ENCODE measurements at regions not wholly inside any gene's neighbourhood (a gene's known extent, or its start where the extent isn't known, plus 50 kb on each side); places are given as distances from the start of the nearest gene placed in this dataset.

GRCh38 chr20:52832151-52832774, 139.9 kb upstream of the TSHZ2 start:
- POLR2A ChIA-PET (ENCODE audit: partially characterized antibody), result interaction anchor here (0.7 kb wide), 1 partner anchor 208 kb away, joined by 3 read pairs; no protein-coding TSS in a partner anchor
- no peak overlapping the region for H3K18ac ChIP-seq (ENCODE audit: extremely low read depth, low read length)
- H3K27ac ChIP-seq (ENCODE audit: low read depth, low read length), result no peak overlapping the region
- no peaks in the 10 kb centered on the region for H4K20me1 ChIP-seq (replicated peaks in 1 of 2; ENCODE audit: control insufficient read depth in 1 of 2, insufficient read depth in 2 of 2, low read length in 2 of 2)
- no peaks in the 10 kb centered on the region for H3K36me3 ChIP-seq (ENCODE audit: control insufficient read depth in 2 of 4, insufficient read depth in 4 of 4, low read length in 3 of 4)
- no peak overlapping the region for H4K8ac ChIP-seq (ENCODE audit: extremely low read depth, insufficient read depth, low read length)
- H3K4me3 ChIP-seq (ENCODE audit: extremely low read depth in 1 of 4, insufficient read depth in 2 of 4, low read depth in 3 of 4, low read length in 4 of 4), result no peak overlapping the region
- H3K4me1 ChIP-seq (replicated peaks in 1 of 4; ENCODE audit: control insufficient read depth in 3 of 4, insufficient read depth in 4 of 4, low read length in 3 of 4), result no peaks in the 10 kb centered on the region
- no peaks in the 10 kb centered on the region for H3K79me2 ChIP-seq (ENCODE audit: control insufficient read depth in 1 of 2, insufficient read depth in 2 of 2, low read length in 2 of 2)
- H3K23me2 ChIP-seq (ENCODE audit: low read depth, low read length), result no peaks in the 10 kb centered on the region
- no peak overlapping the region for H3K23ac ChIP-seq (ENCODE audit: insufficient read length)
- H2BK120ac ChIP-seq (replicated peaks; ENCODE audit: low read depth, low read length), result no peak overlapping the region
- H3K14ac ChIP-seq (ENCODE audit: insufficient read length), result no peak overlapping the region
- no peak overlapping the region for H3K4ac ChIP-seq (replicated peaks; ENCODE audit: insufficient read length, low read depth, low read length)
- H2BK5ac ChIP-seq (ENCODE audit: low read depth, low read length), result no peak overlapping the region
- no peak overlapping the region for H2BK20ac ChIP-seq (ENCODE audit: low read length)
- WGBS, 2 experiments (ENCODE audit: extremely low coverage in 1 of 2, insufficient coverage in 1 of 2, insufficient read length in 1 of 2, insufficient replicate concordance in 2 of 2, low coverage in 1 of 2, low lambda C conversion rate in 2 of 2, missing lambda C conversion rate in 1 of 2), result 91% methylated on average over 4 of the region's 4 CpGs; no CpG with 5 or more reads in 1 of the 2 experiments
- CTCF ChIA-PET (ENCODE audit: partially characterized antibody), result interaction anchor here (1.2 kb wide), 1 partner anchor 519 kb away, joined by 3 read pairs; no protein-coding TSS in a partner anchor
- H3K9ac ChIP-seq (replicated peaks in 1 of 4; ENCODE audit: extremely low read depth in 1 of 4, low read depth in 3 of 4, low read length in 3 of 4), result no peak overlapping the region
- no peaks in the 10 kb centered on the region for H3K9me3 ChIP-seq (ENCODE audit: insufficient read depth in 2 of 2, low read depth in 1 of 2, low read length in 1 of 2)
- H3K79me1 ChIP-seq (ENCODE audit: low read depth, low read length), result no peaks in the 10 kb centered on the region
- no peak overlapping the region for H2BK15ac ChIP-seq (ENCODE audit: low read length)
- no peak overlapping the region for H3K4me2 ChIP-seq (ENCODE audit: insufficient read depth in 1 of 2, low read depth in 2 of 2, low read length in 2 of 2)
- no peak overlapping the region for H4K91ac ChIP-seq (replicated peaks; ENCODE audit: insufficient read length, low read length)
- no peak overlapping the region for H2BK12ac ChIP-seq (ENCODE audit: low read depth, low read length)
- DNase-seq (ENCODE audit: low read depth in 1 of 2, low spot score in 2 of 2) (no peak), FAIRE-seq (no peak)
- H4K5ac ChIP-seq (ENCODE audit: insufficient read length, low read depth, low read length), result no peak overlapping the region
- no peak overlapping the region for H2AFZ ChIP-seq (ENCODE audit: low read length)
- H3K27me3 ChIP-seq (replicated peaks in 1 of 4; ENCODE audit: control insufficient read depth in 3 of 4, extremely low read depth in 1 of 4, insufficient read depth in 3 of 4, low read length in 3 of 4), result no peaks in the 10 kb centered on the region
- H3K56ac ChIP-seq (replicated peaks; ENCODE audit: insufficient read length, low read depth, low read length), result no peak overlapping the region
- no peak overlapping the region for H2AK5ac ChIP-seq (ENCODE audit: low read depth, low read length)
- no peak for TF ChIP-seq TEAD4 (IDR thresholded peaks at IDR 0.05; ENCODE audit: low read depth, low read length)
- no peak for TF ChIP-seq RXRA (IDR thresholded peaks at IDR 0.05; ENCODE audit: insufficient read depth, low read depth, low read length)
- no peak for TF ChIP-seq SRF (IDR thresholded peaks at IDR 0.05; ENCODE audit: low read depth, low read length)
- TF ChIP-seq SUZ12 (IDR thresholded peaks at IDR 0.05; ENCODE audit: low read length), result no peak
- no peak for TF ChIP-seq POLR2AphosphoS5 (IDR thresholded peaks at IDR 0.05; ENCODE audit: low read depth, low read length)
- no peak for TF ChIP-seq ASH2L (IDR thresholded peaks at IDR 0.05; ENCODE audit: low read length)
- TF ChIP-seq USF2 (IDR thresholded peaks at IDR 0.05; ENCODE audit: low read length), result no peak
- TF ChIP-seq CBX8 (IDR thresholded peaks at IDR 0.05; ENCODE audit: borderline replicate concordance, low read depth, low read length), result no peak
- no peak for TF ChIP-seq FOSL1 (IDR thresholded peaks at IDR 0.05; ENCODE audit: insufficient read depth, low read depth, low read length)
- no peak for TF ChIP-seq RBBP5 (IDR thresholded peaks at IDR 0.05; ENCODE audit: borderline replicate concordance, low read depth, low read length)
- no peak for TF ChIP-seq TAF7 (optimal IDR thresholded peaks at IDR 0.05; ENCODE audit: borderline replicate concordance, low read depth, low read length)
- TF ChIP-seq SAP30 (IDR thresholded peaks at IDR 0.05; ENCODE audit: insufficient read depth, insufficient replicate concordance, low read length), result no peak

Data from H1 (cell line).